ENCODE measurements at regions not wholly inside any gene's neighbourhood (a gene's known extent, or its start where the extent isn't known, plus 50 kb on each side); places are given as distances from the start of the nearest gene placed in this dataset.

DNA sequence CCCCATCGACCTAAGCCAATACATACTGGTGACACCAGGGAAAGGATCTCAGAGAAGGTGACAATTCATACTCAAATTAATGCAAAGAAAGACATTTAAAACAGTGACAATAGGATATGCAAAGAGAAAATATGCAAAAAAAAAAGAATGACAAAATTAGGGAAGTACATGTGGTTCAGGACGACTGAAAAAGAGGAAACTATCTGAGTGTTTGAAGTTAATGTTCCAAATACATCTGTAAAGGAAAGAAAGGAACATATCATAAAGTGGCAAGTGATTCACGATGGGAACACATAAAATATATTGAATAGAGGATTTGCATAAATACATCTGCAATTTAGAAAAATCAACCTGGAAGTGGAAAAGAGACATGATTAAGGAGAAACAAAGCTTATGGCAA, 441.4 kb downstream of the SLITRK5 start:
- no peak for TF ChIP-seq REST (IDR thresholded peaks at IDR 0.05; ENCODE audit: insufficient replicate concordance, low read depth)
- TF ChIP-seq, protein P1, sequence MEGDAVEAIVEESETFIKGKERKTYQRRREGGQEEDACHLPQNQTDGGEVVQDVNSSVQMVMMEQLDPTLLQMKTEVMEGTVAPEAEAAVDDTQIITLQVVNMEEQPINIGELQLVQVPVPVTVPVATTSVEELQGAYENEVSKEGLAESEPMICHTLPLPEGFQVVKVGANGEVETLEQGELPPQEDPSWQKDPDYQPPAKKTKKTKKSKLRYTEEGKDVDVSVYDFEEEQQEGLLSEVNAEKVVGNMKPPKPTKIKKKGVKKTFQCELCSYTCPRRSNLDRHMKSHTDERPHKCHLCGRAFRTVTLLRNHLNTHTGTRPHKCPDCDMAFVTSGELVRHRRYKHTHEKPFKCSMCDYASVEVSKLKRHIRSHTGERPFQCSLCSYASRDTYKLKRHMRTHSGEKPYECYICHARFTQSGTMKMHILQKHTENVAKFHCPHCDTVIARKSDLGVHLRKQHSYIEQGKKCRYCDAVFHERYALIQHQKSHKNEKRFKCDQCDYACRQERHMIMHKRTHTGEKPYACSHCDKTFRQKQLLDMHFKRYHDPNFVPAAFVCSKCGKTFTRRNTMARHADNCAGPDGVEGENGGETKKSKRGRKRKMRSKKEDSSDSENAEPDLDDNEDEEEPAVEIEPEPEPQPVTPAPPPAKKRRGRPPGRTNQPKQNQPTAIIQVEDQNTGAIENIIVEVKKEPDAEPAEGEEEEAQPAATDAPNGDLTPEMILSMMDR (IDR thresholded peaks at IDR 0.05; ENCODE audit: insufficient read depth, low read length): no peak
- no peak for TF ChIP-seq POLR2AphosphoS5 (IDR thresholded peaks at IDR 0.05; ENCODE audit: low read depth)
- no peak for TF ChIP-seq GABPA (IDR thresholded peaks at IDR 0.05; ENCODE audit: low read depth)
